LNCAP (cell line): ENCODE measurements at regions not wholly inside any gene's neighbourhood (a gene's known extent, or its start where the extent isn't known, plus 50 kb on each side); places are given as distances from the start of the nearest gene placed in this dataset.

ENCODE experiments used
- TF ChIP-seq, protein P1 (sequence below): fragments of 450-650 bp; IDR thresholded peaks from 2 replicates; pipeline ENCODE4 v1.5.1; 2017; ENCODE audit warnings: mild to moderate bottlenecking

DNA sequence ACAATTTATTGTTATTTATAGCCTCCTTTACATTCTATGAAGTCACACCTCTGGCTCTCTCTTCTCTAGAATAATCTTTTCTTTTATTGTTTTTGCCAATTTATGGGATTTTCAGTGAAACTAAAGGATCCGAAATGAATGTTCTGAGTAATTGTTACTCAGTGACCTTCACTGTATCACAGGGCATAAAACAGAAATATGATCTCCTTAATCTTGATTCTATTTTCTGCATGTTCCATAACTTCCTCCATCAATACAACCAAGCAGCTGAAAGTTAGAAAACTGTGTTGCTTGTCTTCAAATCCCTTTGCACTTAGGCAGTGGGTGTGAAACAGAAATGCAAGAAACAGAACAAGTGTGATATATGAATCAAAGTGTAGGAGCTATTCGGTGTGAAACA lies 57.4 kb upstream of the FERD3L start:
- TF ChIP-seq, protein P1, sequence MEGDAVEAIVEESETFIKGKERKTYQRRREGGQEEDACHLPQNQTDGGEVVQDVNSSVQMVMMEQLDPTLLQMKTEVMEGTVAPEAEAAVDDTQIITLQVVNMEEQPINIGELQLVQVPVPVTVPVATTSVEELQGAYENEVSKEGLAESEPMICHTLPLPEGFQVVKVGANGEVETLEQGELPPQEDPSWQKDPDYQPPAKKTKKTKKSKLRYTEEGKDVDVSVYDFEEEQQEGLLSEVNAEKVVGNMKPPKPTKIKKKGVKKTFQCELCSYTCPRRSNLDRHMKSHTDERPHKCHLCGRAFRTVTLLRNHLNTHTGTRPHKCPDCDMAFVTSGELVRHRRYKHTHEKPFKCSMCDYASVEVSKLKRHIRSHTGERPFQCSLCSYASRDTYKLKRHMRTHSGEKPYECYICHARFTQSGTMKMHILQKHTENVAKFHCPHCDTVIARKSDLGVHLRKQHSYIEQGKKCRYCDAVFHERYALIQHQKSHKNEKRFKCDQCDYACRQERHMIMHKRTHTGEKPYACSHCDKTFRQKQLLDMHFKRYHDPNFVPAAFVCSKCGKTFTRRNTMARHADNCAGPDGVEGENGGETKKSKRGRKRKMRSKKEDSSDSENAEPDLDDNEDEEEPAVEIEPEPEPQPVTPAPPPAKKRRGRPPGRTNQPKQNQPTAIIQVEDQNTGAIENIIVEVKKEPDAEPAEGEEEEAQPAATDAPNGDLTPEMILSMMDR = no peak
